GM18502 (cell line): ENCODE measurements at regions not wholly inside any gene's neighbourhood (a gene's known extent, or its start where the extent isn't known, plus 50 kb on each side); places are given as distances from the start of the nearest gene placed in this dataset.

Experiments used
- ATAC-seq: cut with Tn5 transposase; IDR thresholded peaks from one replicate; pipeline ENCODE4 v1.9.1; 2021; ENCODE audit warnings: mild to moderate bottlenecking; ENCODE audit not compliant: unreplicated experiment, poor library complexity

DNA sequence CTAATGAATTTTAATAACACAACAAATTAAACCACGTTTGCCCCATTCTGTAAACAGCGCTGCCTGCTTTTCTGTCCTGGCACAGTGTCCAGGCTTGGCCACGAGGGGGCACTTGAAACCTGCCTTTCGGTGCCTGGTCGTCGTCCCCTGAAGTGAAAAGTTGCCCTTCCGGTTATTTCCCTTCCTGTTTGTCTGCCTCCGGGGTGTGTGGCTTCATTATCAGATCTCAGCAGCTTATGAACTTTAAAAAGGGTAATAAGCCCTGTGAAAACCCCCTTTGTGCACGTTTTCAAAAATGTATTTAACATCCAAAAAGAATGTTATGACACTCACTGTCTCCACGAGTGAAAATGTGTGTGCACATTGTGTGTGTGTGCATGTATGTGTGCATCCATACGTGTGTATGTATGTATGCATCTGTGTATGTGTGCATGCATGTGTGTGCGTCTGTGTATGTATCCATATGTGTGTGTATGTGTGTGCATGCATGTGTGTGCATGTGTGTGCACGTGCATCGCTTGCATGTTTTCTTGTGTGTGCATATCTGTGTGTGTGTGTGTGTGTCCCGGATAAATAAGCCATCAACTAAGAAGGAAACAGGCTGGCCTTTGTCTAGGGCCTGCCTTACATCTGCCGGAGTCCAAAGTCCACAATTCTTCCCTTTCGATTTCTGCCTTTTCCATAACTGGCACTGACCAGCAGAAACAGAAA lies 358.4 kb downstream of the THBS2 start:
- ATAC-seq = peak; percentile 99

DNA sequence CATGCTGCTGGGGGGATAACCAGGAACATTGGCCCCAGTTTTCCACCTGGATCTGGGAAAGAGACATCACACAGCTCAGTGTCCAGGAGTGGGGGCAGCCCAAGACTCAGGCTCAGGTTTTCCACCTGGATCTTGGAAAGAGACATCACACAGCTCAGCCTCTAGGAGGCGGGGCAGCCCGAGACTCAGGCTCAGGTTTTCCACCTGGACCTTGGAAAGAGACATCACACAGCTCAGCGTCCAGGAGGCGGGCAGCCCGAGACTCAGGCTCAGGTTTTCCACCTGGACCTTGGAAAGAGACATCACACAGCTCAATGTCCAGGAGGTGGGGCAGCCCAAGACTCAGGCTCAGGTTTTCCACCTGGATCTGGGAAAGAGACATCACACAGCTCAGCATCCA lies 361.6 kb downstream of the THBS2 start:
- no peak for ATAC-seq

DNA sequence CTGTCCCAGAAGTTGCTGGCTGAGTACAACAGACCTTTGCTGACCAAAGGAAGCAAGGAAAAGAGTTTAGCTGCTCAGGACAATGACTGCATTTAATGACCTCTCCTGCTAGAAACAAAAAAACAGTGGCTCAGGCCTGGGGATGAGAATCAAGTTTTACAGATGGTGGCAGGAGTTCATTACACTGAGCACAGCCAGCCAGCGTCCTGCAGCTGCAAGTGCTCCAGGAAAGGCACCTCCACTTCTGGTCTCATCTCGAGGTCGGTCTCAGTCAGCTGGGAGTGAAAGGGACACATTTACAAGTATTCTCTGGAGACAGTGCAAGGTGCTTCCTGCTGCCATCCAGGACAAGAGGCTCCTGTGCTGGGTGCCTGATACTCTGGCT lies 362.7 kb downstream of the THBS2 start:
- ATAC-seq = no peak

DNA sequence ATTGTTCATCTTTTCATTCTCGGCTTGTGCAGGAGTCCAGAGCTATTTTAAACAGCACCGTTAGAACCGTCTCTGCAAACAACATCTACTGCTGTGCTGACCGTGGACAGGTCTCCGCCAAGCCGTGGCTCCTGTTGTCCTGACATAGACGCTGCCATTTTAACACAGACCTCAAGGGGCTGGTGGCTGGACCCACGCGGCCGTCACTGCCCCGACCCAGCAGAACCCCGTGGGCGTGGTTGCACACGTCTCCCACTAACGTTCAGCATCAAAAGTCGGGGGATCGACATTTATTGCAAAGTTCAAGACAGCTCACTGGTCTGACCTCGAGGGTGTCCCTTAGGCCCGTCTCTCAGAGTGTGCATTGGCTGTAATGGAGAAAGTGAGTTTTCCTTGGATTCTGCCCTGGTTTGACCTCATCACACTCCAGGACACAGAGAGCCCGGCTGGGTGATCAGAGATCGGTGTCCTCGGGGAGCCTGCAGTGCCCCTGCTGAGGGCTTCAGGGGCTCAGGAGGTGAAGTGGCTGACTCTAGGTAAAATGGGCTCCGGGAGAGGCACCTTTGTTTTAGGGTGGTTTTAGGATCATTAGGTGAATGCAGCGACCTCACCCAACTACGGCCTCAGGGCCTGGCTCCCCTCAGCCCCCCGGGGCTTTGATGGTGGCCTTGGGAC lies 363.2 kb downstream of the THBS2 start:
- ATAC-seq = no peak

DNA sequence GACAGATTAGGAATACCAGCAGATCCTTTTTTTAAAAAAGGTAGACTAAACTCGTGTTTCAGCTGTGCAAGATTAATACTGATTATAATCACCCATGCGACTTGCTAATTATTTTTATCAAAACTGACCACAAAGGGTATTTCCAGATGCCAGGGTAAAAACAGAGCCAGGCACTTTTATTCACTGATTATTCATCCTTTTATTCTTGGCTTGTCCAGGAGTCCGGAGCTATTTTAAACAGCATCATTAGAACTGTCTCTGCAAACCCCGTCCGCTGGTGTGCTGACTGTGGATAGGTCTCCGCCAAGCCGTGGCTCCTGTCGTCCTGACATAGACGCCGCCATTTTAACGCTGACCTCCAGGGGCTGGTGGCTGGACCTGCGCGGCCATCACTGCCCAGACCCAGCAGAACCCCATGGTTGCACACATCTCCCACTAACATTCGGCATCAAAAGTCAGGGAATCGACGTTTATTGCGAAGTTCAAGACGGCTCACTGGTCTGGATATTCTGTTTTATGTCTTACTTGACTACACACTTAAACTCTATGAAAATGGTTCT lies 364.8 kb downstream of the THBS2 start:
- ATAC-seq = no peak

DNA sequence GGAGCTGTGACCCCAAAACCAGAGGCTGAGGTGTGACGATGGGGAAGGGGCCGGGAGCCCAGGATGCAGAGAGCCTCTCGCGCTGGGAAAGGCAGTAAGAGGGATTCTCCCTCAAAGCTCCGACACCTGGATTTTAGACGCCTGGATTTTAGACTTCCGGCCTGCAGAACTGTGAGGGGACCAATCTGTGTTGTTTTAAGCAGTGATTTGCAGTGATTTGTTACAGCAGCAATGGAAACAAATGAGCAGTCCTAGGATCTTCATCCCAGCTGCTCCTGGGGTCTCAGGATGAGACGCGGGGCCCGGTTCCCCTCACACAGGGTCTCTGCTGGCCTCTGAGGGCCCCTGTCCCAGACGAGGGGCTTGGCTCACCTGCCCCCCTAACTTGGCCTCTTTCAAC lies 365.5 kb downstream of the THBS2 start:
- ATAC-seq = no peak

DNA sequence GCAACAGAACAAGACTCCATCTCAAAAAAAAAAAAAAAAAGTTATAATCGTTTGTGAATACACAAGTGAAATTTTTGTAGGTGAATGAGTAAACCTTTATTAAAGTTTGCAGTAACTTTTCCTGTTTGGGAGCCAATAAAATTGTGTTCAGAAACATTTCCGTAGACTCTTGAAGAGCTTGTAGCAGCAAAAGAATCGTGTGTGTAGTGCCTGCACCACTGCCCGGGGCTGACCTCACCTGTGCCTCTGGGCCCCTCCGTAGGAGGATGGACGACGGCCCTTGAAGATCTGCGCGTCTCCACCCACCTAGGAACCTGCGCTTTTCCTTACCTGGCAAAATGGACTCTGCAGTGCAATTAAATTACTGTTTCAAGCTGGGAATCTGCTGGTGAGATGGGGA lies 366.0 kb downstream of the THBS2 start:
- ATAC-seq = no peak

DNA sequence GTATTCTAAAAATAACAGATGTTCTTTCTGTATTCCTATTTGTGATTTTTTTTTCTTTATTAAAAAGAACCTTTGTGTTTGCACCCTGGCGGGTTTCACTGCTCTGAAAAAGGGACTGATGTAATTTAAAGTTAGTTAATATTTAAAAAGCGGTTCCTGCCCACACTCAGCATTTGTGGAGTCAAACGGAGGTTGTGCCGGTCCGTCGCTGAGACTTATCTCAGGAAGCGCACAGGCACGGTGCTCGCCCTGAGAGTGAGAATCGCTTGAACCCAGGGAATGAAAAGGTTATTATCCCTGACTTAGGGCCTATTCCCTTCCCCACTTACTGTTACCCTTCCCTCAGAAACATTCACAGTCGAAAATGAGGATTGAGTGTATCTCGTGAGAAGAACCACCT lies 366.7 kb downstream of the THBS2 start:
- no peak for ATAC-seq

DNA sequence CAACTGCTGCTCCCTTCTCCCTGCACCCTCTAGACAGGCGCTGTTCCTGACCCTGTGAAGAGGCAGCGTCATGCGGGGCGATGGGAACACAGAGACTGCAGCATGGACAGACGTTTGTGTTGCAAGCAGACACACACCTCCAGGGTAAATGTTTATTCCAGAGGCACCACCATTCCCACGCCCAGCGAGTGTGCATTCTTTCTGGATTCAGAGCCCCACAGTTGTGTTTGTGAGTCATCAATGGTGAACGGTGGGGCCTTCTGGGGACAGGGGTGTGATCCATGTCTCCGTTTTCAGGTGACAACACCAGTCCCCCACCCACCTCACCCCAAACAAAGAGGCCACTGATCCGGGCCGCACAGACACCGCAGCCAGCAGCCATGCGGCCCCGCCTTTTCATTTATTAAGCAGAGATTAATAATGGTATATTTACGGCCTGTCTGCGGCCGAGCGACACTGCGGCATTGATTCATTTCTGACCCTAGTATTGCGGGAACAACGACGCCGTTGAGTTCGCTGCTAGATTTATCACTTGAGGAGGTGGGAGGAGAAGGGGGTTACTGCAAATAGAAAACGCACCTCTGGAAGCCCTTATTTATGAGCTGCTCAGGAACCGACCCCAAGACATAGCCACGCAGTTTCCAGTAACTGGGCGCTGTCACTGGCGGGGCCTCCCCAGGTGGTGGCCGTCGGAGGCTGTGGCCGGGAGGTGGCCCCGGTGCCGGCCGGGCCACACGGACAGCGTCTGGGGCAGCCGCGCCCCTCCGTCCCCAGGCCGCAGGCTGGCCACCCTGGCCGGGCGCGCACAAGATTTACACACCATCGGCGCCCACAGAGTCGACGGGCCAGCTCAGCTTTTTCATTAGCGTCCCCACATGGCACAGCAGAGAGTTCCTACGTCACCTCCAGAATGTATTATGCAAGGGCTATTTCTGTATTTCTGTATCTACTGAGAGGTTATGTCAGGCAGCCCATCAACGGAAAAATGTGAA lies 367.6 kb downstream of the THBS2 start:
- no peak for ATAC-seq

DNA sequence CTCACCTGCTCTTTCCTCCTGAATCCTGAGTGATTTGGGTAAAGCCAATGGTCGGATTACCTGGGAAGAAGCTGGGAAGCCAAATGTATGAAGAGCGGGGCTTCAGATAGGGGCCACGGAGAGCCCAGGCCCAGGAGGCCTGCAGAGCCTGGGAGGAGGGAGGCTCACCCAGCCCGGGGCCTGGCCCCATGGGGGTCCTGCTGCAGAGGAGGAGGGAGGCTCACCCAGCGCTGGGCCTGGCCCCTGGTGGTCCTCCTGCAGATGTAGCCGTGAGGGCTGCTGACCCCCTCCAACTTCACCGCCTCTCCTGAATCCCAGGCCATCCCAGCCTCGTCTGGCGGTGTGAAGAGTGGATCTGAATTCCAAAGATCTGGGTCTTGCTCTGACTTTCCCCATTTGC lies 368.4 kb downstream of the THBS2 start:
- no peak for ATAC-seq

DNA sequence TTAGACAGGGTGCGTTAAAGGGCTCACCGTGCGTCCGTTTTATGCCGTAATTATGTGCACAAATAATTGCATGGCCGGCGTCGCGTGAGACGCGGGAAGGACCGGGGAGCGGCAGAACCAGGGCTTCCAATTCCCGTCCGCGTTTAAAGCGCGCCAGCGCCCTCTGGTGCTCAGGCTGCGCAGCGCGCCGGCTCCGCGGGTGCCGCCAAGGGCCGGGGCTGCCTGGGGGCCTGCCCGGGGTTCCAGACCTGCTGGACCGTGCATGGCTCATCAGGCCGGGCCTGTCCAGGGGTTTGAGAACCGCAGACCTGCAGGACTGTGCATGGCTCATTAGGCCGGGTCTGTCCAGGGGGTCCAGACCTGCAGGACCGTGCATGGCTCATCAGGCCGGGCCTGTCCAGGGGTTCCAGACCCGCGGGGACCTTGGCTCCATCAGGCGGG lies 369.0 kb downstream of the THBS2 start:
- peak; percentile 89 for ATAC-seq

DNA sequence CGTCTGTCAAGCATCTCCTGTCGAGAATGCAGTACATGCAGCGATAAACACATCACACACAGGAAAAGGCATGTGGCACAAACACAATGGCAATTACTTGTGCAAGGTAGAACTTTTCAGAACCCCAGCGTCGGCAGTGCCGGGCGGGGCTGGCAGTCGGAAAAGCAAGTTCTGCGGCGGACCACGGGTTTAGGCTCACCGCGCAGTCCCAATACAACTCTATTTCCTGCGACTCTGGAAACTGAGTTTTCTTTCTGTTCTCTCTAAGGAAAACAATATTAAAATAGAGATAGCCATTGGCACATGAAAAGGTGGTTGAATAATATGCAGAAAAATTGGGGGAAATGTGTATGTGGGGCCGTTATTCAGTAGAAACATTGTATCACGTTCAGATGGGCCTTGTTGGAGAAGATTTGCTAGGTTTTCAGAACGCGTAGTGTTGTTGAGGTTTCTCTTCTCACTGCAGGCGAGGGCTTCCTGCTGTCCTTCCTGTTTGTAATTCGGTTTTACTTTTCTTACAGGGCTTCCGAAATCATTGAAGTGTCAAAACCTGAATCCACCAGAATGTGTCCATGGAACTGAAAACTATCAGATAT lies 369.5 kb downstream of the THBS2 start:
- ATAC-seq = peak; percentile 39

DNA sequence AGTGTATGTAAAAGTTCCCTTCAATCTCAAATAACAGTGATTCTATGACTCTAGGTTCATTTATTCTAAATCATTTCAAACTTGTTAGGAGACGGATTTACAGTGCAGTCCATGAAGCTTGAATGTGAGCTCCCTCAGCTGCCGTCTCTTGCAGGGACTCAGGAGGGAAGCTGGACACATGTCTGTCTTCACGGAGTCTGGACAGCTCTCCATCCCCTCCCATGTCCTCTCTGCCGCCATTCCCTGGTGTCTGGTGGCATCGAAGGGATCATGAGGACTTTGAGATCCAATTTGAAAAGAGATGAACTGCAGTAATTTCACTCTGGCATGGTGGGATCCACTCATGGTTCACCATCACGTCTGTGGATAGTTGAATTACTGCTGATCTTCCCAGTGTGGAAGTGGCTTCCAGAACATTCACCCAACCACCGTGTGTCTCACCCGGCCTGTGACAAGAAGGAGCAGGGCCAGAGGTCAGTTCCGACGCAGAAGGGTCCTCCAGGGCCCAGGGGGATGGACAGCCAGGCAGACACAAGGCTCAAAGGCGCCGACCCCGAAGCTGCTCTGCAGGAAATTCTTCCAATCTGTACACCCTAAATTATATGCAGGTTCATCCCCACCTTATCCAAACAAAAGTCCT lies 370.1 kb downstream of the THBS2 start:
- ATAC-seq = no peak

DNA sequence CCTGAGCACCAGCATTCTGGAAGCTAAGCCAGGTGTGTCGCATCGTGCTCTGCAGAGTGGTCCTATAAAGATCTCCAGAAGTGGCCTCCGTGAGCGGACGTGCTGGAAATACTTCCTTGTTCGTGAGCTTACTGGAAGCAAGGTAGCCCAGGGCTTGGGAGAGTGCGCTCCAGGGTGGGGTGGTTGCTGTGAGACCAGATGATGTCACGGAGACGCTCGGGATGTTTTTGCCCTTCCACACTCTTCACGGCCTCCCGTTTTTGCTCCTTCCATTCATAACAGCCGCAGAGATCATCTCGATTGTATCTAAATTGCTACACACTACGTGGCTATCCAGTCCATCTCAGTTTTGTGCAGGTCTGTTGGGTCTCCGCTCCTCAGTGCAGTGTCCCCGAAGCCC lies 373.4 kb downstream of the THBS2 start:
- ATAC-seq = no peak

DNA sequence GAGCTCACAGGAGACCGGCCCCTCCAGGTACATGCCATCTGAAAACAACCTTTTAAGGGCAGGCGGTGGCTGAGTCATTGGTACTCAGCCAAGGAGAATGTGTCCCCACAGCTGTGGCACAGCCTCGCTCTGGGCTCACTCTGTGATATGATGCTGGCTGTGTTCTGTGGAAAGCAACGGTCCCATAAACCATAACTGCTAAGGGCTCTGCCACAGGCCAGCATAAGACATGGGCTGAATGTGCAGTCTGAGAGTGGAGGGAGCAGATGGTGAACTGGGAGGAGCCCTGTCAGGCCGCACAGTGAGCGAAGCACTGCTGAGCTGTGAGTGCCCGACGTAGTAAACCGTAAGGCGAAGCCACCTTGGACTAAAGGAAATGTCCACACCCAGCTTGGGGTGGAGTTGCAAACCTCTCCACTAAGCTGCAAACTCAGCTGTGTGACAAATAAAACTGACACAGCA lies 375.8 kb downstream of the THBS2 start:
- no peak for ATAC-seq

DNA sequence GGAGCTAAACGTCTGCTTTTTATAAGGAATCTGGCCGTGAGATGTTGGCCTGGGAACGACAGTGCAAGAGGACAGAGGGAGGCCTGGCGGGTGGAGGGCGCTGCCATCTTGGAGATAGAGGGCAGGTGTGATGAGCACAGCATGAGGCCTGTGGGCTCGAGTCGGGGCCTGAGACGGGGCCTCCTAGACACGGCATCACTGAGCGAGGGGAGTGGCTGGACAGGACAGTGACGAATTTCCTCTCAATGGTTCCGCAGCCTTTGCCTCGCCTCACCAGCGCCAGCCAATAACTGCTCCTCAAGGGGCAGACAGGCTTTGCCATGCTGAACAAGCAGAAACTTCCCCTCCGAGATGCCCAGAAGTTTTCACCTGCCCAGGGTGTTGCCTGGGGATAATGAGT lies 376.7 kb downstream of the THBS2 start:
- no peak for ATAC-seq

DNA sequence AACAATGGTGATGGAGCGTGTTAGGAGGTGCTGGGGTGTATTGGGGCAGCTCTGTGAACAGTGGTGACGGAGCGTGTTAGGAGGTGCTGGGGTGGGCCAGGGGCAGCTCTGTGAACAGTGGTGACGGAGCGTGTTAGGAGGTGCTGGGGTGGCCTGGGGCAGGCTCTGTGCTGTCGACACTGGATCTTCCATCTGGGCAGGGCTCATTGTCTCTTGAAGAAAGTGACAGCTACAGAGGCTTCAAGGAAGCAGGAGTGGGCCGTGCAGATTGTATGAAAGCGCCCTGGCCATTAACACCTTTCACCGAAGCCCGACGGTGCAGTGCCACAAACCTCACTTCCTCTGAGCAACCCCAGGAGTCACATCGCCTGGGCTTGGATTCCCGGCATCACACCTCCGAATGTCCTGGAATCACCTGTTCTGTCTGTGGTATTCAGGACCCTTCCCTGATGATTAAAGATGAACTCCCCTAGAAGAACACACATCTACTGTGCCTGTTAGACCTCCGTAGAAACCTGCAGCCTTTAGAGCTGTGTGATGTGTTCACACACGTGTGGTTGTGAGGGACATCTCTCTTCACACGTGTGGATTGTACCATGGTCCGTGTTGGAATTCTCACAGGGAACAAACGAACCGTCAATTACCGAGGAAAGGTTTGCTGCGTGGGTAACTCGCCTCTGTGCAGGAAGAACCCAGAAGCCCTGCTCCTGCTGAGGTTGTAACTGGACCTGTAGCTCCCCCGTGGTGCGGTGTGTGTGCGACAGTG lies 377.7 kb downstream of the THBS2 start:
- no peak for ATAC-seq

DNA sequence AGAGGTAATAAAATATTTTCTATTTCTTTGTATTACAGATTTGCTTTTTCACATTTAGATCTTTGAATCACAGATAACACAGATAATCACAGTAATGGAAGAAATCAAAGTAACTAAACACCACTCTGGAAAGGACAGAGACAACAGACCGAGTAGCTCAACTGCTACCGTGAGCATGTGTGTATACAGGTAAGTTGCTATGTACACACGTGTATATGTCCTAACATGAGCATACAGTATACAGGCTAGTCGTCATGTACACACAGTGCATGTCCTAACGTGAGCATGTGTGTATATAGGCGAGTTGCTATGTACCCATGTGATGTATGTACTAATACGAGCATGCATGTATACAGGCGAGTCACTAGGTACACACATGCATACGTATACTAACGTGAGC lies 379.0 kb downstream of the THBS2 start:
- ATAC-seq = no peak
